Vagina (tissue), 2 donors: ENCODE measurements at regions not wholly inside any gene's neighbourhood (a gene's known extent, or its start where the extent isn't known, plus 50 kb on each side); places are given as distances from the start of the nearest gene placed in this dataset.
"Not testable (repeated sequence)": the region's sequence is repeated elsewhere in the genome, so short reads cannot be mapped to it uniquely, and the experiment has no call there.

Experiments
- DNase-seq, 2 donors: peaks; one replicate each; pipeline ENCODE4 v3.0.0-alpha.2; 2017; ENCODE audit errors: extremely low spot score in 2 of 2
- H3K27ac ChIP-seq: fragments of 200-600 bp; sonication (generic); one replicate; pipeline ENCODE4 v1.5.1; 2019
- H3K27me3 ChIP-seq: fragments of 200-600 bp; sonication (generic); one replicate; pipeline ENCODE4 v1.5.1; 2019
- H3K36me3 ChIP-seq, 2 donors: fragments of 200-600 bp; sonication (generic); one replicate each; pipeline ENCODE4 v1.5.1; 2017 to 2019
- H3K4me1 ChIP-seq: fragments of 200-600 bp; sonication (generic); one replicate; pipeline ENCODE4 v1.5.1; 2019
- H3K4me3 ChIP-seq, 2 donors: fragments of 200-600 bp; sonication (generic); 1 replicate in 1 of 2; 2 replicates in 1 of 2; pipeline ENCODE4 v1.5.1; 2016 to 2019
- H3K9me3 ChIP-seq: fragments of 200-600 bp; sonication (generic); one replicate; pipeline ENCODE4 v1.5.1; 2019
- POLR2A ChIP-seq, 2 donors: fragments of 450-650 bp; IDR thresholded peaks; one replicate each; pipeline ENCODE4 v1.6.1; 2017; ENCODE audit warnings: antibody characterized with exemption in 2 of 2, mild to moderate bottlenecking in 2 of 2, moderate library complexity in 2 of 2
- POLR2AphosphoS5 ChIP-seq, 2 donors: sonication (generic); formaldehyde crosslinking; IDR thresholded peaks; one replicate each; pipeline ENCODE4 v1.9.0; 2017; ENCODE audit warnings: antibody characterized with exemption in 2 of 2, mild to moderate bottlenecking in 2 of 2, low read depth in 1 of 2; ENCODE audit not compliant: insufficient read depth in 1 of 2
- intact Hi-C: fragments of 100-400 bp; cut with DNase I; formaldehyde crosslinking; loops from one replicate; pipeline ENCODE4 v1.15.1; 2023
- TF ChIP-seq, protein P1 (sequence below), 3 experiments: fragments of 450-650 bp in 2 of 3; fragments of 200-600 bp in 1 of 3; sonication (generic) in 1 of 3; IDR thresholded peaks; one replicate each; pipeline ENCODE4 v1.5.1; 2017 to 2019; ENCODE audit warnings: antibody characterized with exemption in 3 of 3, mild to moderate bottlenecking in 2 of 3, moderate library complexity in 2 of 3

DNA sequence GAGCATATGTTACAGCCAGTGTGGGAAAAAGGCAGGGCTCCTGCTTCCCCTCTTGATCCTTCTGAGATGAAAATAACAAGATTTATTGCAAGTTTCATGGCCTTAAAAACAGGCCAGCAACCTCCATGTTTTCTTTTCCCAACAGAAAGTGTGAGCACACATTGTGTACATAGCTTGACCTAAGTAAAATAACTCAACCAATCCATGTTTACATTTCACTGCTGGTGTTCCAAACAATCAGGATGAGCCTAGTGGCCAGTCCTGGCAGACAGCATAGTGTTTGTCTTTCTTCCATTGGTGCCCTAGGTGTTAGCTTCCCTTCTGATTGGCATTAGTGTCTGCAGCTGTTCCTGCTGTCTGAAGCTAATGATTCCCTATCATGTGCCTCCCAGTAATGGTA lies 847.7 kb downstream of the EPHA3 start:
- Histone ChIP-seq H3K36me3 (no peaks in the 10 kb centered on the region), H3K4me3 (no peak overlapping the region), H3K27ac (no peak overlapping the region), H3K4me1 (no peaks in the 10 kb centered on the region), H3K9me3 (no peaks in the 10 kb centered on the region), H3K27me3 (no peaks in the 10 kb centered on the region)
- TF ChIP-seq, protein P1, sequence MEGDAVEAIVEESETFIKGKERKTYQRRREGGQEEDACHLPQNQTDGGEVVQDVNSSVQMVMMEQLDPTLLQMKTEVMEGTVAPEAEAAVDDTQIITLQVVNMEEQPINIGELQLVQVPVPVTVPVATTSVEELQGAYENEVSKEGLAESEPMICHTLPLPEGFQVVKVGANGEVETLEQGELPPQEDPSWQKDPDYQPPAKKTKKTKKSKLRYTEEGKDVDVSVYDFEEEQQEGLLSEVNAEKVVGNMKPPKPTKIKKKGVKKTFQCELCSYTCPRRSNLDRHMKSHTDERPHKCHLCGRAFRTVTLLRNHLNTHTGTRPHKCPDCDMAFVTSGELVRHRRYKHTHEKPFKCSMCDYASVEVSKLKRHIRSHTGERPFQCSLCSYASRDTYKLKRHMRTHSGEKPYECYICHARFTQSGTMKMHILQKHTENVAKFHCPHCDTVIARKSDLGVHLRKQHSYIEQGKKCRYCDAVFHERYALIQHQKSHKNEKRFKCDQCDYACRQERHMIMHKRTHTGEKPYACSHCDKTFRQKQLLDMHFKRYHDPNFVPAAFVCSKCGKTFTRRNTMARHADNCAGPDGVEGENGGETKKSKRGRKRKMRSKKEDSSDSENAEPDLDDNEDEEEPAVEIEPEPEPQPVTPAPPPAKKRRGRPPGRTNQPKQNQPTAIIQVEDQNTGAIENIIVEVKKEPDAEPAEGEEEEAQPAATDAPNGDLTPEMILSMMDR (IDR thresholded peaks at IDR 0.05): no peak
- TF ChIP-seq POLR2A (IDR thresholded peaks at IDR 0.05) (no peak), POLR2AphosphoS5 (IDR thresholded peaks at IDR 0.05; ENCODE audit: insufficient read depth in 1 of 2, low read depth in 1 of 2) (no peak)
- no peak for DNase-seq
- intact Hi-C loops: no loop called here

DNA sequence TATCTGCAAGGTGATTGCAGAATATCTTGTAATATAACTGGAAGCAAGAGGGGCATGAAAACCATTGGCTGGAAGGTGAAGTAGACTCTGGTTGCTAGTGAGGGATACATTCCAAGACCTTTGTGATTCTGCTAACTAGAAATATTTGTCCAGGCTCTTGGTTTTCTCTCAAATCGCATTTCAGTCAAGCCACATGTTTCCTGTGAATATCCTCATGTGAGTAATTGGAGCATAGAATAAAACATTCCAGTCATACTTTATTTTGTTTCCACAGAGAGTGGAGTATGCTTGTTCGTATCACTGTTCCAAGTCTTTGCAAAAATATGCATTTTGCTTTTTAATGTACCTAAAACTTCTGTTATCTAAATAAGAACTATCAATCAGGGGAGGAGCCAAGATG lies 850.0 kb downstream of the EPHA3 start:
- Histone ChIP-seq H3K36me3 (no peaks in the 10 kb centered on the region), H3K9me3 (no peaks in the 10 kb centered on the region), H3K4me3 (no peak overlapping the region), H3K4me1 (no peaks in the 10 kb centered on the region), H3K27ac (no peak overlapping the region), H3K27me3 (no peaks in the 10 kb centered on the region)
- intact Hi-C loops: no loop called here
- DNase-seq: no peak
- no peak for TF ChIP-seq POLR2AphosphoS5 (IDR thresholded peaks at IDR 0.05; ENCODE audit: insufficient read depth in 1 of 2, low read depth in 1 of 2)
- TF ChIP-seq, protein P1 (IDR thresholded peaks at IDR 0.05): no peak
- no peak for TF ChIP-seq POLR2A (IDR thresholded peaks at IDR 0.05)

DNA sequence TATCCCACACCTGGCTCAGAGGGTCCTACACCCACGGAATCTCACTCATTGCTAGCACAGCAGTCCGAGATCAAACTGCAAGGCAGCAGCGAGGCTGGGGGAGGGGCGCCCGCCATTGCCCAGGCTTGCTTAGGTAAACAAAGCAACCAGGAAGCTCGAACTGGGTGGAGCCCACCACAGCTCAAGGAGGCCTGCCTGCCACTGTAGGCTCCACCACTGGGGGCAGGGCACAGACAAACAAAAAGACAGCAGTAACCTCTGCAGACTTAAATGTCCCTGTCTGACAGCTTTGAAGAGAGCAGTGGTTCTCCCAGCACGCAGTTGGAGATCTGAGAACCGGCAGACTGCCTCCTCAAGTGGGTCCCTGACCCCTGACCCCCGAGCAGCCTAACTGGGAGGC lies 850.7 kb downstream of the EPHA3 start:
- H3K27ac ChIP-seq, H3K9me3 ChIP-seq, intact Hi-C loops, H3K27me3 ChIP-seq, H3K36me3 ChIP-seq, H3K4me1 ChIP-seq, DNase-seq, H3K4me3 ChIP-seq: not testable (repeated sequence)

DNA sequence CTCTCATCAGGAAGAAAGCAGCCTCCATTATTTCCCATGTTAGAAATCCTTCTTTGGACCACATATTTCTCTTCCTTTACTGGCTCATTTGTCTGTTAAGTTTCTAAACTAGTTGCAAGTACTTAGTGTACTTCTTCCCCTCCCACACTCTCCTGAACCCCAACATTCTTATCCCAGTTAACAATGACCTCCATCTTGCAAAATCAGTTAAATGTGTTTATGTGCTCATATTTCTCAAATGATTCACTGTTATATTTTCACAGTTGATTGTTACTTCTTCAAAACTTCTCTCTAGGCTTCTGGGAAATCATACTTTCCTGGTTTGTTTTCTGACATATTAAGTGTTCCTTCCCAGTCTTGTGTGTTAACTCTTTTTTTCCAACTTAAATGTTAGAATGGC lies 856.9 kb downstream of the EPHA3 start:
- intact Hi-C loops: no loop called here

DNA sequence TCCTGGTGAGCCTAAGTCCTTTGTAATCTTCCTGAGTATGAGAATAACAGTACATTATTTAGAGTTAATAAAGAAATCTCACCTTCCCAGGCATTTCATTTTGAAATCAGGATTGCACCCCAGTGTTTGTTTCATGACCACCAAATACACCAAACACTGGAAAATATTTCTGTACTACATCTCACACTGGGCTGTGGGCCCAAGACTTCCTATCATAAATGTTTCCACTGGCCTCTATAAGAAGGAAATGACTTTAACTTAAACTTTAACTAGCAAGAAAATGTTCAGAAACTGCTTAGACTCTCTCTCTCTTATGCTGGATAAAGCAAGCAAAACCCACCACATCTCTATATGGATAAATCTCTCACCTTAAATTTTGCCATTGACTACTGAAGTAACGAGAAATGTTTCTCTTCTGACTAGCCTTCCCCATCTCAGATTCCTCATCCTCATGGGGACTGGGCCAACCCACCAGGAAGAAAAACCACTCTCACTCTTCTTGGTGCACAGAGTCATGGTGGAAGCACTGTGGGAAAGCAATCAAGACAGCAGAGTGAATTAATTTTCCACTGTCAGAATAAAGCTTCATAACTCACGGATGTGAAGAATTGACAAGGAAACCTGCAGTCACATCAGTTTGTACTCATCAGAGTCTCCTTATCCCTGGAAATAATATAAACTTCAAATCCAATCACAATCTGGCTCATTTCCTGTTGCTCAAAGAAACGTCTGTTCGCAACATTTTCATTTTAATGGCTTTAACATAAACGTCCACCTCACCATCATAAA lies 859.6 kb downstream of the EPHA3 start:
- H3K4me3 ChIP-seq: no peak overlapping the region
- intact Hi-C loops: no loop called here

More for the DNA sequence above, 856.9 kb downstream of the EPHA3 start:
- TF ChIP-seq POLR2A (IDR thresholded peaks at IDR 0.05): no peak
- TF ChIP-seq, protein P1 (IDR thresholded peaks at IDR 0.05): no peak
- TF ChIP-seq POLR2AphosphoS5 (IDR thresholded peaks at IDR 0.05; ENCODE audit: insufficient read depth in 1 of 2, low read depth in 1 of 2): no peak
- DNase-seq: no peak
- Histone ChIP-seq H3K27ac (no peak overlapping the region), H3K4me1 (no peaks in the 10 kb centered on the region), H3K27me3 (no peaks in the 10 kb centered on the region), H3K4me3 (no peak overlapping the region), H3K36me3 (no peaks in the 10 kb centered on the region), H3K9me3 (no peaks in the 10 kb centered on the region)

More for the DNA sequence above, 859.6 kb downstream of the EPHA3 start:
- H3K36me3 ChIP-seq: no peaks in the 10 kb centered on the region
- TF ChIP-seq, protein P1 (IDR thresholded peaks at IDR 0.05): no peak
- no peak for TF ChIP-seq POLR2AphosphoS5 (IDR thresholded peaks at IDR 0.05; ENCODE audit: insufficient read depth in 1 of 2, low read depth in 1 of 2)
- H3K4me1 ChIP-seq: no peaks in the 10 kb centered on the region
- no peaks in the 10 kb centered on the region for H3K9me3 ChIP-seq
- no peak overlapping the region for H3K27ac ChIP-seq
- H3K27me3 ChIP-seq: no peaks in the 10 kb centered on the region
- DNase-seq: no peak
